ENCODE measurements at regions not wholly inside any gene's neighbourhood (a gene's known extent, or its start where the extent isn't known, plus 50 kb on each side); places are given as distances from the start of the nearest gene placed in this dataset.

- no peak for DNase-seq (ENCODE audit: extremely low read depth in 1 of 2, low read depth in 1 of 2)
Observed at GRCh38 chr7:17212188-17212587, 86.3 kb upstream of the AHR start.

- no peak for DNase-seq (ENCODE audit: extremely low read depth in 1 of 2, low read depth in 1 of 2)
Observed at GRCh38 chr7:17227766-17228490, 70.5 kb upstream of the AHR start.

GRCh38 chr7:17229228-17229627 lies 69.2 kb upstream of the AHR start:
- DNase-seq (ENCODE audit: extremely low read depth in 1 of 2, low read depth in 1 of 2): no peak

GRCh38 chr7:17230099-17230807 lies 68.2 kb upstream of the AHR start:
- DNase-seq (ENCODE audit: extremely low read depth in 1 of 2, low read depth in 1 of 2): no peak

GRCh38 chr7:17233603-17234002 lies 64.8 kb upstream of the AHR start:
- DNase-seq (ENCODE audit: extremely low read depth in 1 of 2, low read depth in 1 of 2): no peak

- DNase-seq (ENCODE audit: extremely low read depth in 1 of 2, low read depth in 1 of 2): peak in 1 of 2 donors; percentile 11
Observed at GRCh38 chr7:17234030-17234397, 64.4 kb upstream of the AHR start.

- DNase-seq (ENCODE audit: extremely low read depth in 1 of 2, low read depth in 1 of 2): peak in 1 of 2 donors; percentile 49
Observed at GRCh38 chr7:17234398-17235031, 63.9 kb upstream of the AHR start.

- DNase-seq (ENCODE audit: extremely low read depth in 1 of 2, low read depth in 1 of 2): no peak
Observed at GRCh38 chr7:17236171-17236570, 62.3 kb upstream of the AHR start.

- DNase-seq (ENCODE audit: extremely low read depth in 1 of 2, low read depth in 1 of 2): no peak
Observed at GRCh38 chr7:17236603-17237002, 61.8 kb upstream of the AHR start.

GRCh38 chr7:17239046-17239445 lies 59.4 kb upstream of the AHR start:
- DNase-seq (ENCODE audit: extremely low read depth in 1 of 2, low read depth in 1 of 2): no peak

- no peak for DNase-seq (ENCODE audit: extremely low read depth in 1 of 2, low read depth in 1 of 2)
Observed at GRCh38 chr7:17239683-17240521, 58.5 kb upstream of the AHR start.

- no peak for DNase-seq (ENCODE audit: extremely low read depth in 1 of 2, low read depth in 1 of 2)
Observed at GRCh38 chr7:17242504-17242903, 55.9 kb upstream of the AHR start.

- no peak for DNase-seq (ENCODE audit: extremely low read depth in 1 of 2, low read depth in 1 of 2)
Observed at GRCh38 chr7:17244786-17245185, 53.7 kb upstream of the AHR start.

GRCh38 chr7:17247357-17247756 lies 51.1 kb upstream of the AHR start:
- no peak for DNase-seq (ENCODE audit: extremely low read depth in 1 of 2, low read depth in 1 of 2)

GRCh38 chr7:17248527-17248926 lies 49.9 kb upstream of the AHR start:
- no peak for DNase-seq (ENCODE audit: extremely low read depth in 1 of 2, low read depth in 1 of 2)
